Fibroblast of gingiva (primary cell): ENCODE measurements at regions not wholly inside any gene's neighbourhood (a gene's known extent, or its start where the extent isn't known, plus 50 kb on each side); places are given as distances from the start of the nearest gene placed in this dataset.
A peak's percentile ranks its signal among the peaks of the same experiment; 100 is the strongest.
"Not testable (repeated sequence)": the region's sequence is repeated elsewhere in the genome, so short reads cannot be mapped to it uniquely, and the experiment has no call there.

ENCODE experiments used
- DNase-seq: peaks from one replicate; pipeline ENCODE4 v3.0.0-alpha.2; 2011; ENCODE audit warnings: low read depth

DNA sequence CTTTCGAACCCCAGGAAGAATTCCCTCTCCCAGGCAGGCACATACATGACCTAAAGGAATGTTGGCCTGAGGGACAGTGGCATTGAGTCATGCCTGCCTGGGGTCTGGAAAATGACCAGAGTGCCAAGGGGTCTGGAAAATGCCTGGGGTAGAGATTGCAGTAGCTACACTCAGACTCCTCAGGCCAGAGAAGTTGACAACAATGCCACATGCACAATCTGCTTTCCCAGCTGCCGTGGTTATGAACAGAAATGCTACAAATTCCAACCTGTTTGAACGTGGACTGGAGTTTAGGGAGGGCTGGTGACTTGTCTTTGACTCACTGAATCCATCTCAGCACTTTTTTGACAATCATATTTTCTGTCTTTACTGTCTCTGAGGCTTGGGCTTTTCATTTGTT is 250.0 kb downstream of the ABCC12 start:
- no peak for DNase-seq

DNA sequence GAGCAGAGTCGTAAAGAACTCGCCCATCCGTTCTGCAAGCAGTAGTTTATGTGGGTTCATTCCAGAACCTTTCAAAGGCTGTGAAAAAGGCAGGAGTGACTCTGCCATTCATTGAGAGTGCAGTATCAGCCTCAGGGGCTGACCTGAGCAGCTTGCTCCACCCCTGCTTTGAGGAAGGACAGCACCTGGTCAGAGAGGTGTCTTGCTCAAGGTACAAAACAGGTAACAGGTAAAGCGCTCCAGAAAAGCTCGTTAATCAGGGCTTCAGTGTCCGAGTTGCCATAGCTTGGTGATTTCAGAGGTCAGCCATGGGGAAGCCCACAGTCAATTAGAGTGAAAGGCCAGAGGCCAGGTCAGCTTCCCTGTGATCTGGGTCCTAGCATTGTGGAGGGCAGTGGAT is 251.1 kb downstream of the ABCC12 start:
- no peak for DNase-seq

DNA sequence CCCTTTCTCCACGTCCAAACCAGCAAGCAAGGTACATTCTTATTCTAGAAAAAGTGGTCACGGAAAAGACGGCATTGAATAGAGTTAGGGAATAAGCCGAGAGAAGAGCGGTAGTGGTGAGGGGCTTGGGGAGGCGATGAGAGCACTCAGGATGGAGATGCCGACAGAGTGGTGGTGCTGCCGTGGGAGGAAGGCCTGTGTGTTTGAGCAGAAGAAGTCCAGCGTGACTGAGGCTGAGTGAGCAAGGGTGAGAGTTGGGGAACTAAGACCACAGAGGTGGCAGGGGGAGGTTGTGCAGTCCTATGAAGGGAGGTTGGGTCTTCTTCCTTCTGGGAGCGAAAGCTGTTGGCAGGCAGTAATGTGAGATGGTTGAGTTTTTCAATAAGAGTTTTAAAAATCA is 252.3 kb downstream of the ABCC12 start:
- DNase-seq, result no peak

DNA sequence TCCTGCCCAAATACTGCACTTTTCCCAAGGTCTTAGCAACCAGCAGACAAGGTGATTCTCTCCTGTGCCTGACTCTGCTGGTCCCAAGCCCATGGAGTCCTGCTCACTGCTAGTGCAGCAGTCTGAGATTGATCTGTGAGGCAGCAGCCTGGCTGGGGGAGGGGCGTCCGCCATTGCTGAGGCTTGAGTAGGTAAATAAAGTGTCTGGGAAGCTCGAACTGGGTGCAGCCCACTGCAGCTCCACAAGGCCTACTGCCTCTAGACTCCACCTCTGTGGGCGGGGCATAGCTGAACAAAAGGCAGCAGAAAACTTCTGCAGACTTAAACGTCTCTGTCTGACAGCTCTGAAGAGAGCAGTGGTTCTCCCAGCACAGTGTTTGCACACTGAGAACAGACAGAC is 258.7 kb downstream of the ABCC12 start:
- not testable (repeated sequence) for DNase-seq

- no peak for DNase-seq
Measured at GRCh38 chr16:47895146-47895545, 260.6 kb downstream of the ABCC12 start.

GRCh38 chr16:47892999-47893398 is 262.8 kb downstream of the ABCC12 start:
- no peak for DNase-seq

DNA sequence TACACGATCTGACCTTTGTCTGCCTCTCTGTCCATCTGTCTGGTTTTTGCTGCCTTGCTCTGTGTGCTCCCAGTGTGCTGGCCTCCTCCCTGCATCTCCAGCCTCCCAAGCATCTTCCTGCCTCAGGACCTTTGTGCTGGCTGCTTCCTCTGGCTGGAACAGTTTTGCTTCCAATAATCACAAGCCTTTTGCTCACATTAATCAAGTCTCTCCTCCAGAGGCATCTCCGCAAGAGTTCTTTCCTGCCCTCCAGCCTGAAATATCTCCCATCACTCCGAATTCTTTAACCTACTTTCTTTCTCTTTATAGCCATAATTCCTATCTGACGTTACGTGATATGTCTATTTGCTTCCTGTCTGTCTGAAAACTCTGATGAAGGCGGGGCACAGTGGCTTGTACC is 267.1 kb downstream of the ABCC12 start:
- DNase-seq, result no peak

GRCh38 chr16:47888142-47888541 is 267.7 kb downstream of the ABCC12 start:
- DNase-seq, result peak; percentile 3

GRCh38 chr16:47887496-47887895 is 268.3 kb downstream of the ABCC12 start:
- no peak for DNase-seq

GRCh38 chr16:47886631-47887415 is 269.0 kb downstream of the ABCC12 start:
- no peak for DNase-seq

GRCh38 chr16:47886139-47886538 is 269.7 kb downstream of the ABCC12 start:
- DNase-seq, result no peak

- DNase-seq, result no peak
Measured at GRCh38 chr16:47885489-47885888, 270.3 kb downstream of the ABCC12 start.

- DNase-seq, result no peak
Measured at GRCh38 chr16:47884116-47884725, 271.6 kb downstream of the ABCC12 start.

GRCh38 chr16:47881574-47881973 is 274.2 kb downstream of the ABCC12 start:
- DNase-seq, result no peak

DNA sequence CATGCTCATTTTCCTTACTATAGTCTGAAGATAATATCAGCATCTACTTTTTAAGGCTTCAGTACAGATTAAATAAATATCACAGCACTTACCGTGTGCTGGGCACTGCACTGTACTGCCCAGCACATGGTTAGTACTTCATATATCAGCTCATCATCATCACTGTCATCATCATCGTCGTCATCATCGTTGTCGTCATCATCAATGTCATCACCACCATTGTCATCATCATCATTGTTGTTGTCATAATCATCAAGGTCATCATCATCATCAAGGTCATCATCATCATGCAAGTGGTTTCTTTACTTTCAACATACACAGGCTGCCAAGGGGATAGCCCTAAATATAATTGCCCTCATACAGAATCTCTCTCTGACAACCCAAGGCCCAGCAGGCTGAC is 275.1 kb downstream of the ABCC12 start:
- no peak for DNase-seq

DNA sequence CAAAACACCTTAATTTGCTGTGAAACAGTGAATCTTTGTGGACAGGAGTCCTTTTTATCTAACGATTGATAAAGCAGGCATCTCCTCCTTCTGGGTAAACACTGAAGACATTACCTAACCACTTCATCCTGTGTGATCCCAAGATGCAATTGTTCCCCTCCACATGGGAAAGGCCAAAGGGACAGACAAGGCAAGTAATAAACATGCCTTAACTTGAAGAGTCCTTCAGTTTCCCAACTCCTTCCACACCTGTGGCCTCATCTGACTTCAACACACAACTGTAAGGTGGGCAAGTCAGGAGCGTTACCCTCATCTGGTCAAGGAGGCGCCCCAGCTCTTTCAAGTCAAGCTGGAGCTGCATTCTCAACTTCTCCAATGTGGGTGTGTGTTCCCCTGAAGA is 278.6 kb downstream of the ABCC12 start:
- no peak for DNase-seq

DNA sequence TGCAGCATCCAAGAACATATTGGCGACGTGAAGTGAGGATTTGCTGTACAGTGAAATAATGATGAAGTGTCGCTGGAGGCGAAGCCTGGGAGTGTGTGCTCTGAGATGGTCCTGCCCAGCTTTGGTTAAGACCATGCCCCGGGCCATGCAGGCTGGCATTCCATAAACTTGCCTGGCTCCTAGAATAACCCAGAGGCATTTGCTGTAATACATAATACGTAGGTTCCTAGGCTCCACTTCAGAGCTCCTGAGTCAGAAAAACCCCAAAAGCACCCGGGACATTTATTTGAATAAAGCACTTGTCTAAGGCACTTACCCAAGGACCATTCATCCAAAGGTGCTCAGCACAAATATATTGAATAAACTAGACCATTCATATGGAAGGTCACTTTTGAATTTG is 279.3 kb downstream of the ABCC12 start:
- no peak for DNase-seq

GRCh38 chr16:47873434-47873833 is 282.4 kb downstream of the ABCC12 start:
- DNase-seq, result no peak

GRCh38 chr16:47872225-47872624 is 283.6 kb downstream of the ABCC12 start:
- no peak for DNase-seq

GRCh38 chr16:47866423-47866822 is 289.4 kb downstream of the ABCC12 start:
- no peak for DNase-seq

- DNase-seq, result no peak
Measured at GRCh38 chr16:47865337-47865855, 290.4 kb downstream of the ABCC12 start.

- not testable (repeated sequence) for DNase-seq
Measured at GRCh38 chr16:47864262-47864661, 291.5 kb downstream of the ABCC12 start.

DNA sequence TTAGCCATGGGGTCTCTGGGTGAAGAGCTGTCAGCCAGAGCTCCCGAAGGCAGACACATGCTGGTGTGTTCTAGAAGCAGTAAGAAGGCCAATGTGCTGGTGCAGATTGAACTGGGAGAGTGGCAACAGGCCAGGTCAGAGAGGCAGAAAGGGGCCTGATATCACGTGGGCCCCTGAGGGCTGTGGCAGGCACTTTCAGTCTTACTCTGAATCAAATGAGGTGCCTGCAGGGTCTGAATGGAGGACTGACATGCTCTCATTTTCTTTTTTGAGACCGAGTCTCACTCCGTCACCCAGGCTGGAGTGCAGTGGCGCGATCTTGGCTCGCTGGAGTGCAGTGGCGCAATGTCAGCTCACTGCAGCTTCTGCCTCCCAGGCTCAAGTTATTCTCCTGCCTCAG is 293.8 kb downstream of the ABCC12 start:
- no peak for DNase-seq
